NB4 (cell line): ENCODE measurements at regions not wholly inside any gene's neighbourhood (a gene's known extent, or its start where the extent isn't known, plus 50 kb on each side); places are given as distances from the start of the nearest gene placed in this dataset.

Experiments used
- DNase-seq: peaks from one replicate; pipeline ENCODE4 v3.0.0; 2010; ENCODE audit warnings: low read depth
- H3K4me3 ChIP-seq: one replicate; pipeline ENCODE4 v1.5.1; 2011; ENCODE audit warnings: mild to moderate bottlenecking, low read depth, low read length, moderate library complexity
- MYC ChIP-seq: IDR thresholded peaks from 2 replicates; pipeline ENCODE4 v1.6.1; 2011; ENCODE audit warnings: low read depth, low read length
- POLR2A ChIP-seq: IDR thresholded peaks from 2 replicates; pipeline ENCODE4 v1.6.1; 2011; ENCODE audit warnings: mild to moderate bottlenecking; ENCODE audit not compliant: insufficient read length; ENCODE audit errors: extremely low read depth
- TF ChIP-seq, protein P1 (sequence below): IDR thresholded peaks from one replicate; pipeline ENCODE4 v1.5.1; 2012; ENCODE audit warnings: low read depth, low read length
- TF ChIP-seq, protein P2 (sequence below): IDR thresholded peaks from 2 replicates; pipeline ENCODE4 v1.6.1; 2011; ENCODE audit warnings: low read depth, low read length

DNA sequence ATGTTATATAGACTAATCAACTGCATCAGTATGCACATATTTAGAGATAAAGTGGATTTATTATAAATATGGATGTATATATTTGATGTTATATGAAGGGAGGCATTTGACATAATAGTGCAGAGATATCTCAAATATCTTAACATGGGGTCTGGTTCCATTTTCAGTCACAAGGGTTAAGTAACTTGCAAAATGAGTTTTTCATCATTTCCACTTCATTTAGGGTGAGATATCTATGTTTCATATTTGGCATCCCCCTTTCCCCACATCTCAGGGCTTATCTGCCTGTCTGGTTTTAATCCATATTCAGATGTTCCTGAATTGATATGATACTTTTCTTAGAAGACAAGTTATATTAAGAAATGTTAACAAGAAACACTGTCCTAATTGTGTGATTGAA, 2141.2 kb downstream of the PCDH9 start:
- TF ChIP-seq, protein P1, sequence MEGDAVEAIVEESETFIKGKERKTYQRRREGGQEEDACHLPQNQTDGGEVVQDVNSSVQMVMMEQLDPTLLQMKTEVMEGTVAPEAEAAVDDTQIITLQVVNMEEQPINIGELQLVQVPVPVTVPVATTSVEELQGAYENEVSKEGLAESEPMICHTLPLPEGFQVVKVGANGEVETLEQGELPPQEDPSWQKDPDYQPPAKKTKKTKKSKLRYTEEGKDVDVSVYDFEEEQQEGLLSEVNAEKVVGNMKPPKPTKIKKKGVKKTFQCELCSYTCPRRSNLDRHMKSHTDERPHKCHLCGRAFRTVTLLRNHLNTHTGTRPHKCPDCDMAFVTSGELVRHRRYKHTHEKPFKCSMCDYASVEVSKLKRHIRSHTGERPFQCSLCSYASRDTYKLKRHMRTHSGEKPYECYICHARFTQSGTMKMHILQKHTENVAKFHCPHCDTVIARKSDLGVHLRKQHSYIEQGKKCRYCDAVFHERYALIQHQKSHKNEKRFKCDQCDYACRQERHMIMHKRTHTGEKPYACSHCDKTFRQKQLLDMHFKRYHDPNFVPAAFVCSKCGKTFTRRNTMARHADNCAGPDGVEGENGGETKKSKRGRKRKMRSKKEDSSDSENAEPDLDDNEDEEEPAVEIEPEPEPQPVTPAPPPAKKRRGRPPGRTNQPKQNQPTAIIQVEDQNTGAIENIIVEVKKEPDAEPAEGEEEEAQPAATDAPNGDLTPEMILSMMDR: no peak
- TF ChIP-seq POLR2A (no peak), MYC (no peak)
- TF ChIP-seq, protein P2, sequence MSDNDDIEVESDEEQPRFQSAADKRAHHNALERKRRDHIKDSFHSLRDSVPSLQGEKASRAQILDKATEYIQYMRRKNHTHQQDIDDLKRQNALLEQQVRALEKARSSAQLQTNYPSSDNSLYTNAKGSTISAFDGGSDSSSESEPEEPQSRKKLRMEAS: no peak
- no peak overlapping the region for H3K4me3 ChIP-seq
- no peak for DNase-seq

DNA sequence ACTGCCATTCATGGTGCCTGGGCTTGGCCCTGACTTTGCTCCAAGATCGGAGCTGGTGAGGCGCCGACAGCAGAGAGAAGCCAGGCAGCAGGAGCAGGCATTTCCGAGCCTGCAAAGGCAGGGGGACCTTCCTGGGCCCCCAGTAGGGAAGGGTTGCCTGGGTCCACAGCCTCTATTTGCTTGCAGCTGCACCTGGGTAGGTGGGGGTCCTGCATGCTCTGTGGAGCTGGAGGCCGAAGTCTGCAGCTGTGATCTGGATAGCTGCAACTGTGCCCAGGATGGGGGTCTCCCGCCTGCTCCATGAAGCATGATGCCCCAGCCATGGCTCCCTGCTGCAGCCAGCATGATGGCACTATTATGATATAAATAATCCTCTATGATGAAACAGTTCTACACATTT, 2144.2 kb downstream of the PCDH9 start:
- TF ChIP-seq, protein P1: no peak
- no peak for TF ChIP-seq MYC
- TF ChIP-seq POLR2A: no peak
- TF ChIP-seq, protein P2: no peak
- H3K4me3 ChIP-seq: no peak overlapping the region
- DNase-seq: no peak

DNA sequence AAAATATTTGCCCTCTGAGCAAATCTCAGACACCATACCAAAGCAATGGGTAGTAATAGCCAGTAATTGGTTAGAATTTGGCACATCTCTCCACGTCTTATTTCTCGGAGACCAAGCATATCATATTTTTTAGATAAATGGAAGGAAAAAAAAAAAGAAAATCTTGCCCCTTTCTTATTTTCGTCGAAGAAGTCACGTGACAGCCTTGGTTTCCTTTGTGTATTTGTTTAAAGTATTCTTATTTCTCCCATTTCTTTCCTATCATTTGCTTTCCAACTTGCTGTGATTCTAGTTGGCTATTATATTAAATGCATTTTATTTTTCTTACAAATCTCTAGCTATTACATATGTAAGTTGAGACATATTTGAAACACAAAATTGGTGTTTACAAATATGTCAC, 2155.9 kb downstream of the PCDH9 start:
- TF ChIP-seq POLR2A (no peak), MYC (no peak)
- TF ChIP-seq, protein P2: no peak
- TF ChIP-seq, protein P1: no peak
- no peak for DNase-seq
- no peak overlapping the region for H3K4me3 ChIP-seq

DNA sequence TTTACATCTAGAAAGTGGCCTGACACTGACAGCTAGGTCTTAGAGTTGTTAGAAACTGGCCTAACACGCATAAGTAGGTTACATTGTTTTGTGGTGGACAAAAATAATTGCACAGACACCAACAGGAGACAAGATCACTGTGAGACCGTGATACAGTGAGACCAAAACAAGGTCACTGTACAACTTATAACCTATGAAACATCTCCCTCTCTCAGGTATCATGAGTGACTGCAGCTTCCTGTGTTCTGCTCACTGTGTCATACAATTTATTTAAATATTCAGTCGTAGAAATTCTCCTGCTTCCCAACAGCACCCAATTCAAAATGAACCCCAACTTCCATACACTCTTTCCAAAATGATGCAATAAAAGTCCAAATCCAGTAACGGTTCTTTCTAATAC, 2165.2 kb downstream of the PCDH9 start:
- H3K4me3 ChIP-seq: no peak overlapping the region
- DNase-seq: no peak
- TF ChIP-seq, protein P2: no peak
- TF ChIP-seq MYC: no peak
- TF ChIP-seq, protein P1: no peak
- TF ChIP-seq POLR2A: no peak

DNA sequence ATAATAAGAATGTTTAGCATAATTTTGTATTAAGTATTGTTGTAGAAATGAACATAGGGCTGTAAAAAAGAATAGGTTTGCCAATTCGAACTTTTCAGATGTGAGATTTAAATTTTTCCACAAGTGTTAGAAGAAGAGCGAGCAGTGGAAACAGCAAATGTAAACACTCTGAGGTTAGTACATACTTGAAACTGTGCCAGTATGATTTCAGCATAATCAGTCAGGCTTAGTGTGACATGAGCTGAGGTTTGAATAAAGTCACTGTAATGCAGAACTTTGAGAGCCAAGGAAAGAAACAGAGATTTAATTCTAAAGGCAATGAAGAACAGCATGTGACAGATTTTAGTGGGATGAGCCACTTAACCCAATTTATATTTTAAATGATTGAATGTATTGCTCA, 2166.4 kb downstream of the PCDH9 start:
- no peak overlapping the region for H3K4me3 ChIP-seq
- TF ChIP-seq, protein P1: no peak
- TF ChIP-seq, protein P2: no peak
- TF ChIP-seq MYC (no peak), POLR2A (no peak)
- no peak for DNase-seq

DNA sequence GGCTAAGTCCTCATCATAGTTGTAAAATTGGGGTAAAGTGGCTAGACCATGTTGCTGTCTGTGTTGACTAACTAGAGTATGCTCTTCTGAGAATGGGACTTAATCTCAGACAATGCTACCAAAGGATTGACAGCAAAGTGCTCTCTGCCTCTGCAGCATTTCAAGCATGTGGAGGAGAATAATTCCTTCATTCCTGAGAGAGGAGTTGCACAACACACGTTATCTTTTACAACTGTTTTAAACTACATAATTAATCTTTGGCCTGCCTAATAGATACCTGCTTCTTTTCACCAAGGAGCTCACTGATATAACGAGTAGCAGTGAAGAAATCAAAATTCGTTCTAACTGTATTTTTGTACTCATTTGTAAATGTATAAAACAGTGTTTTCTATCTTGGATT, 2172.2 kb downstream of the PCDH9 start:
- TF ChIP-seq POLR2A (no peak), MYC (no peak)
- TF ChIP-seq, protein P1: no peak
- TF ChIP-seq, protein P2: no peak

More for the DNA sequence above, 2172.2 kb downstream of the PCDH9 start:
- H3K4me3 ChIP-seq: no peak overlapping the region
- no peak for DNase-seq
